CD4-positive, alpha-beta T cell treated with Interleukin-4 for 1 hour (primary cell): ENCODE measurements at regions not wholly inside any gene's neighbourhood (a gene's known extent, or its start where the extent isn't known, plus 50 kb on each side); places are given as distances from the start of the nearest gene placed in this dataset.

Experiments used
- DNase-seq, 2 donors: peaks; one replicate each; pipeline ENCODE4 v3.0.0-alpha.2; 2020 to 2022

DNA sequence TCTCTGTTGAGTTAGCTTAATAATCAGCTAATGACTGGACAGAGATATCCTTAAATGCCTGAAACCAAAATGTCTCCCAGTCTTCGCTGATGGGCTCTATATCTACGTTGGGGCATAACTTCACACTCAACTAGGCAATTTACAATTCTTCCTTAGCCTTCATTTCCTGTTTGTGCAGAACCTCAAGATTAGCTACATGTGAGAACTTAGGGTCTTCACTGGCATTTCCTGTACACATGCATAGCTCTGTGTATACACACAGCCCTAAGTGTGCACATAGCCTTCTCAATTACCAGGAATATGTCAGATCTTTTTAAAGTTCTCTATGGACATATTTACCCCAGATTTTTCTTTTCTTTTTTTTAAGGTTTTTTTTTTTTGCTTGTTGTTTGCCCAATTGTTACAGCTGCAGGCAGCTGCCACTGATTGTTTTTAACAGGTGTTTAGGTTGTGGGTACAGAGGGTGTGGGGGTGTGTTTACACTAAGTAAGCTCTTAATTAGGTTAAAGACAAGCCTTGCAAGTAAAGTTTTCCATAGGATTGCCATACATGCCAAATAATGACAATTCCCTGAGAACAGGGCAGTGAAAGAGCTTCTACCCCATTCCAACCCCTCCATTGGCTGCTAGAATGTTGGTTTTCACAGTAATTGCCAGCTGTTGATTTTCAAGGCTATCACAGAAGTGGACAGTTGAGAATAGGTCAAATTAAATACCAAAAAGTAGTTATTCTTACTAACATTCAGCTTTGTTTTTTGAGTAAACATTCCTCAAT lies 441.0 kb downstream of the TLE4 start:
- DNase-seq, result no peak

- no peak for DNase-seq
Observed at GRCh38 chr9:80009204-80009603, 437.4 kb downstream of the TLE4 start.

DNA sequence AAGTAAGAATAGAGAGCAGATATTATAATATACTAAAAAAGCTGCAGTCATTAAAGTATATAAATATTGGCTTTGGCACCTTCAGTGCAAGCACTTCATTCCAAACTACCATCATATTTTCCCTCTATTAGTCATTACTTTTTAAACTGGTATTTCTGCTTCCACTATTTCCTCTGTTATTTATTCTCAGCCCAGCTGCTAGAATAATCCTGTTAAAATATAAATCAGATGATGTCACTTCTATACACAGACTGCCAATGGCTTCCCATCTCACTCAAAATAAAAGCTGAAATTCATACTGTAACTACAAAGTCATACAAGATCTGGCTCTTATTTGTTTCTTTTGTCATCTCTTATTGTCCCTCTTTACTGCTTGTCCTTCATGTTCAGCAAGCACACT lies 432.9 kb downstream of the TLE4 start:
- DNase-seq, result no peak

- DNase-seq, result no peak
Observed at GRCh38 chr9:79990536-79990935, 418.8 kb downstream of the TLE4 start.

DNA sequence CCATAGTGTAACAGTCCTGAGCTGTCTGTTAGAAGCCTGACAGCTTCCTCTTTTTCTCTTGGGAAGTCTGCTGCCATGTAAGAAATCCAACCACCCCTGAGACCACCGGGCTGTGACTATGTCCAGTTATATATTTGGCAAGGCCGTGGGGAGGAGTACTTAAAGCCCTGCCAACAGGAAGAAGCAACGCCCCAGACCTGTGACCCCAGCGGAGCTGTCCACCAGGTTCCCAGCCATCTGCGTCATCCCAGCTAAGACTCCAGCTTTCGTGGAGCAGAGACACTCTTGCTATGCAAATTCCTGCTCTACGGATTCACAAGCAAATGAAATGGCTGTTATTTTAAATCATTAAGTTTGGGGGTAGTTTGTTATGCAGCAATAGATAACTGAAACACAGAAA lies 417.3 kb downstream of the TLE4 start:
- no peak for DNase-seq

DNA sequence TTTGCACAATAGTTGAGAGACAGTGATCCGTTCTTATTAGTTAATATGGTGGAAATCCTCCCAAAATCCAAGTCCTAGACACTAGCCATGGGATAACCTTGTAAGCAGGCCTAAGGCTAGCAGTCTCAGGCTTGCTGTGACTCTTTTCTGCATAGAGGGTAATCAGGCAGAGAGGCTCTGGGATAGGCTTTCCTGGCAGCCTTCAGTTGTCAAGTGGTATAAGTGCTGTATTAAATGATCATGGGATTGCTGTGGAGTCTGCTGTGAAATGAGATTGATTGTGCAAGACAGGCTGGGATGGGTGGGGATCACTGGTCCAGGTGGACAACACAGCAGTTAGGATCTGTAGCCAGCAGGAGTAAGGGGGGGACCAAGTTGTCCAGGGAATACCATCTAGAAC lies 416.4 kb downstream of the TLE4 start:
- DNase-seq, result no peak

GRCh38 chr9:79986437-79986836 lies 414.7 kb downstream of the TLE4 start:
- DNase-seq, result no peak

DNA sequence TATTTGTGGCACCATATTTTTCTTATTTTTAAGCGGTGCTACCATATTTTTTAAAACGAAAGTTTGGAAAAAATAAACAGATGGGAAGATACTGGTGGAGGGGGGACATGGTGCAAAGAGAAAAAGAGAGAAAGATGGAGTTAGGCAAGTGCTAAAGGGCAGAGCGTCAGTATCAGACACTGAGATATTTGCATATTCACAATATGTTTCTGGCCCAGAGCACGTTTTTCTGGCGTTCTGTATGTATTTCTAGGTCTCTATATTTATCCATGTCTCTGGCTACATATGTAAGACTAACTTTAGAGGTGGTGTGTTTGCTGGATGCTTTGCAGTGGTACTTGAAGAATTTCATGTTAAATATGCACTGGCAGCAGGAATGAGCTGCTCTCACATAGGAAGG lies 414.0 kb downstream of the TLE4 start:
- DNase-seq, result no peak

GRCh38 chr9:79985264-79985663 lies 413.5 kb downstream of the TLE4 start:
- DNase-seq, result no peak

- no peak for DNase-seq
Observed at GRCh38 chr9:79984429-79985067, 412.8 kb downstream of the TLE4 start.

- DNase-seq, result no peak
Observed at GRCh38 chr9:79980432-79980831, 408.7 kb downstream of the TLE4 start.

DNA sequence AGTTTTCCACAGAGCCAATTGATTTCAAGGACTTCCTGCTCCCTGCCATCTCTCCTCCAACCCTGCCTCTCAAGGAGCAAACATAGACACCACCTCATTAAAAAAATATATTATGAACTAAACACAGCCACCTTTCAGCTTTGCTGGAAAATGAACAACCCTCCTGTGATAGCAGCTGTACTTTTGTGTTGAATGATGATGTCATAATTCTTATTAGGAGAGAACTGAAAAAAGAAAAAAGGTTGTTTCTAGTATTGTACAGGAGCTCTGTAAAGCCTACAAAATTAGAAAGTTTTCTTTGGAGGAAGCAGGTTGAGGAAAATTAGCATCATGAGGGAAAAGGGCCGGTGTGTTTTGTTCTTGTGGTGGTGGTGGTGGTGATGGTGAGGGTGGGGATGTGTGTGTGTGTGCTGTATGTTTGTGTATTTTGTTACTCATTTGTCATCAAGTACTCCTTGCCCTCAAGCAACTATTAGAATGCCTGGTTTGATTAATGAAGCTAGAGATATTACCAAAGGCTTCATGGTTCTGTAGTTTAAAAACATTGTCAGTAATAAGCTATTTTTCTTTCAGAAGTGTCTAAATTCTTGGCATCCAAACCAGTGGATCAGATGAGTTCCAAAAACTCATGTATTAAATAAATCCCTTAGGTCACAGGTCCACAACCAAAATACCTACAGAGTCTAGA lies 405.9 kb downstream of the TLE4 start:
- DNase-seq, result no peak

DNA sequence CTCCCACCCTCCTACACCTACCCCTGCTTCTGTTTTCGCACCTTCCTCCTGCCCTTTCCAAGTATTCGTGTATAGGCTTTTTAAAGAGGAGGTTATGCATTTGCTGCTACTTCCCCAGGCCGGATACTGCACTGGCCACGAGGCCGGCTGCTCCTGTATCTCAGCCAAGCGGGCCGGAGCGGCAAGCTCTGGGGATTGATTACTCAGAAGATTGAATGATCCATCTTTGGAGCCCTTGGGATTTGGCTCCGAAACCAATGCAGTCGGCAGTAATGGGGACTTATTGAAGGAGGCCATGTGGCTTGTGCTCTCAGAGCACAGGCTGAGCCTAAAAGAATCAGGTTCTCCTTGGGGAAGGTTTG lies 405.3 kb downstream of the TLE4 start:
- DNase-seq, result no peak

- no peak for DNase-seq
Observed at GRCh38 chr9:79976257-79977073, 404.7 kb downstream of the TLE4 start.

- no peak for DNase-seq
Observed at GRCh38 chr9:79975621-79976256, 404.0 kb downstream of the TLE4 start.

DNA sequence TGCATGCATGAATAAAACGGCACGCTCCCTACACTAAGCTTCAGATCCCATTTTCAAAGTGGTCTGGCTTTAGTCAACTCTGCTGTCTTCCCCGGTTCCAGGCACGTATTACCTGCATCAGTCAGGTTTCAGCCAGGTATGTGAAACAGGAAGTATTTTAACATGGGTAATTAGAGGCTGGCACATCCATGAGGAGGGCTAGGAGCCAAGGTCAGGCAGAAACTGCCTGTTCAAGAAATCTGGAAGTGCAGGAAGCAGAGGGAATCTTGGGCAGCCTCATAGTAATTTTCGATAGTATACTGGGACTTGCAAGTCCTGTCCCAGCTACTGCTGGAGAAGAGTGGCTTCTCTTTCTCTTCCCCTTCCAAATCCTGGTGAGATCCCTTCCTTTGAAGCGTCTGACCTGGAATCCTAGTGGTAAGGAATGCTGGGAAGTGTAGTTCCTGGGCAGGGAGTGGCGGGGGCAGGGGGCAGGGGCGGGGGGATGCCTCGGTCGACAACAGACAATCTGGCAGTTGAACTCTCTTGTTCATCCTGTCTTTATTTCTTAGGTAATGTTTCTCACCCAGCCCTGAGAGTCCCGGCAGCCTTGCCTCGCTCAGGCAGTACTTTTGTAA lies 403.1 kb downstream of the TLE4 start:
- no peak for DNase-seq

DNA sequence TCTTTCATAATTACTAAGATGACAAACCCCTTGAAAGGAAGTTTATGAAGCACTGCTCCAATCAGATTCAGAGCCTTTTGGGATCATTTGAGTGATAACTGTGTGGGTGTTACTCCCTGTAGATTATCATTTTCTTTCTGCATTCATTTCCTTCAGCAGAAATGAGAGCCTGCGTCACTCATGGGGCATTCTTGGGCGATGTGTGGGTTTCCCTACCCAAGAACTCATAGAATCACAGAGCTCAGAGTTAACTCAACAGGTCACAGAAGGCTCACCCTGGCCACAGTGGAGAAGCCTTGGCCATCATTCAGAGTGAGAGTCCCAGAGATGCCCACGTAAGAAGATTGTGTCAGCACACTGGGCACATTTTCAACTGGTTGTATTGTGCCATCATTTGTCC lies 401.9 kb downstream of the TLE4 start:
- no peak for DNase-seq

DNA sequence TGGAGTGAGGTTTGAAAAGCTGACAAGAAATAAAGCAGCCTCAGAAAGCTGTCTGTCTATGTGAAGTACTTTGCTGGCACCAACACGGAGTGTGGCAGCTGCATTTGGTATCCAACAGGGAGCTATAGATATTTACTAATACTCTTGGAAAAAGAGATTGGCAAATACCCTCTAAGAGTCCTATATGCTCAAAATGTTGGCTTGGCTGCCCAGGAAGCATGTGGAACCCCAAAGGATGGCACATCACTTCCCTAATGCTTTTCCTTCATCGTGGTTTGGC lies 398.3 kb downstream of the TLE4 start:
- no peak for DNase-seq

DNA sequence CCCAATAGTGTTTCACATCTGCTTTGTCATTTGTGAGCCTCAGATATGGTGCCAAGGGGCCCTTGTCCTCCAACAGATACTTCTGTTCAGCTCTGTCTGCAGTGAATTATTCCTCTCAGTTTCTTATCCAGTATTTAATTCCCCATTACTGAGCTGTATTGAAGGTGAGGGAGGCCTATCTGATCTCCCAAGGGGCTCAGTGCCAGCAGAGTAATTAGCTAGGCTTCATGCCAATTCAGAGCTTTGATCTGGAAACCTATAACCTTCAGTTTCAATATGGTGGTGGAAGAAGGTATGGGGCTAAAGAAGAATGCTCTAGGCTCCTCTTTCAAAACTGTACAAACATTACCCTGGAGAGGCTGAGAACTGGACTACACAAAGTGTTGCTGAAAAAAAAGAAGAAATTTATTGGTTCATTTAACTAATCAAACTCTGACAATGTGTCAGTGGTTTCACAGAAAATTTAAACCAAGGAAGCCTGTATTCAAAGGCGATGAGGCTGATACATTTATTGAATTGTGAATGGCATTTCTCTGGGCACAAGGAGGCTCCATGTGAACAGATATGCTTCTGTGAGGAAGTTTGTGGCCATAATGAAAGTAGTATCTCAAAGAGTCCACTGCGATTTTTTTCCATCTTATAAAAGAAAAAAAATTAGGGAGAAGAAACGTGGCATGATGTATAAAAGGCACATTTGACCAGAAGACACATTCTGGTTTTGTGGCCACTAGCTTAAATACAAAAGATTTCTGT lies 397.8 kb downstream of the TLE4 start:
- DNase-seq, result no peak

- no peak for DNase-seq
Observed at GRCh38 chr9:79968533-79968932, 396.8 kb downstream of the TLE4 start.

DNA sequence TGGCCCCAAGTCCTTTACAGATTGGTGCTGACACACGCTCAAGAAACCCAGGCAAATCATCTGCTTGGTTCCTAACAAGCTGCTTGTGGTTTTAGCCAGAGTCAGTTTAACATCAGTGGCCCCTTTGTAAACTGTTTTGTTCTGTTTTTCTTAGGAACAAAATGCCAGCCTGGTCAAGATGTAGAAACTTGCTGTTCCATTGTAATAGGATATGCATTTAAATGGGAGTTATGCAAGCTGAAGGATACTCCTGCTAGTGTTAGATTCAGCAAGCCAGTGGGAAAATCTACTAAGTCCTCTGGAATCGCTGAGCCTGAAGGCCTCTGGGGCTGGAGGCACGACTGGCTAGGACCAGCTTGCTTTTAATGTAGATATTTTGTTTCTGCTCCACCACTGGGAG lies 391.1 kb downstream of the TLE4 start:
- DNase-seq, result no peak

DNA sequence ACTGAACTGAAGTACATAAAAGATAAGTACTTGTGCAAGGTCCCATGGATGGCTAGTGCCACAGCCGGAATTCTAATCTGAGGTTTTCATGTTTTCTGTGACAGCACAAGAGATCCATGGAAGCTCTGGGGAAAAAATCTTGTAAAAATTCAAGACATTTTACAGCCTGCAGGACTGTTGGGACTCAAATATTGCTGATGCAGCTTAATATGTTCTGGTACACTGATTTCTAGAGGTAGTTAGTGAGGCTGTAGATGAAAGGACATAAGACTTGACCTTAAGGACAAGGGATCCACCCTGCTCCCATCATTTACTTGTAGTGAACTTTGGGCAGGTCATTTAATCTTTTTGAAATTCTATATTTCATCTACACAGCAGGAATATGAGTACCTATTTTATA lies 390.4 kb downstream of the TLE4 start:
- DNase-seq, result no peak
